PC-9 (cell line): ENCODE measurements at regions not wholly inside any gene's neighbourhood (a gene's known extent, or its start where the extent isn't known, plus 50 kb on each side); places are given as distances from the start of the nearest gene placed in this dataset.

Source experiments
- CTCF ChIP-seq: fragments of 200-600 bp; sonication (generic); conservative IDR thresholded peaks from 2 replicates; pipeline ENCODE4 v1.6.1; 2017; ENCODE audit warnings: mixed run types, antibody characterized with exemption, mild to moderate bottlenecking, moderate library complexity
- EZH2 ChIP-seq: fragments of 200-600 bp; sonication (generic); IDR thresholded peaks from 2 replicates; pipeline ENCODE4 v1.8.0; 2017; ENCODE audit warnings: antibody characterized with exemption, low read depth

GRCh38 chr2:166766220-166766619 lies 122.1 kb upstream of the XIRP2 start:
- no peak for TF ChIP-seq CTCF
- TF ChIP-seq EZH2: no peak
